ENCODE measurements at regions not wholly inside any gene's neighbourhood (a gene's known extent, or its start where the extent isn't known, plus 50 kb on each side); places are given as distances from the start of the nearest gene placed in this dataset.
"Not testable (repeated sequence)": the region's sequence is repeated elsewhere in the genome, so short reads cannot be mapped to it uniquely, and the experiment has no call there.

DNA sequence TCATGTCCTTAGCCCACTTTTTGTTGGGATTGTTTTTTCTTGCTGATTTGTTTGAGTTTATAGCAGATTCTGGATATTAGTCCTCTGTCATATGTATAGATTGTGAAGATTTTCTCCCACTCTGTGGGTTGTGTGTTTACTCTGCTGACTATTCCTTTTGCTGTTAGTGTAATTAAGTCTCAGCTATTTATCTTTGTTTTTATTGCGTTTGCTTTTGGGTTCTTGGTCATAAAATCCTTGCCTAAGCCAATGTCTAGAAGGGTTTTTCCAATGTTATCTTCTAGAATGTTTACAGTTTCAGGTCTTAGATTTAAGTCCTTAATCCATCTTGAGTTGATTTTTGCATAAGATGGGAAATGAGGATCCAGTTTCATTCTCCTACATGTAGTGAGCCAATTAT, 351.2 kb upstream of the PIK3R1 start:
- not testable (repeated sequence) for DNase-seq

DNA sequence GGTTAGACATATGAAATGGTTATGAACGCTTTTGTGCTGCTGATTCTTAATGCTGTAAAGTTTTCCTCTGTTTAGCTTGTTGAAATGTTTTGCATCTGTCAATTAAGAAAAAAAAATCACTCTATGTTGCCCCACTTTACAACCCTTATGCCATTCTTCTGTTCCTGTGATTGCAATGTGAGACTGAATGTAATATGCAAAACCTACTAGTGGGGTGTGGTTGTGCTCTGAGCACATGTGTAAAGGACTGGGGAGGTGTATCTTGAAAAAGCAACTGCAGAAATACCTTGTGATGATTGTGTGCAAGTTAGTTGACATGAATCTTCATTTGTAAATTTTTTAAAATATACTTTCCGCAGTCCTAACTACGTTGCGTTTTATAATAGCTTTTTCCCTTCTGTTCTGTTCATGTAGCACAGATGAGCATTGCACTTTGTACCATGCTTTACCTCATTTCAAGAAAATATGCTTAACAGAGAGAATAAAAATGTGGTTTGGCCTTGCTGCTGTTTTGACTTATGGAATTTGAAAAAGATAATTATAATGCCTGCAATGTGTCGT, 357.0 kb upstream of the PIK3R1 start:
- no peak for DNase-seq

DNA sequence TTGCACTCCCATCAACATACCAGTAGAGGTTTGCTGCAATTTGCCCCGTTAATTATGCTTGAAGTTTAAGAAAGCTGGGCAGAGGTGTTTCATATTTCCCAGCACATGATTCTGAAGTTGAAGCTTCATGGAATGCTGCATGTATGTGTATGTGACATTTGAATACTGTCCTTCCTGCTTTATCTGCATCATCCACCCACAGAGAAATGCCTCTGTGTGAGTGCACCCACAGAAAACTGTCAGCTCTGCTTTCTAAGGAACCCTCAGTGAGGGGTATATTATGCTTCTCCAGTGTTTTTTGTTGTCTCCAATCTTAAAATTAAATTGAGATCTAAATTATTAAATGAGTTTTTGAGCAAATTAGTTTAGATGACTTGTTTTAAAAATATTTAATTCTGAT, 358.1 kb upstream of the PIK3R1 start:
- DNase-seq: no peak

DNA sequence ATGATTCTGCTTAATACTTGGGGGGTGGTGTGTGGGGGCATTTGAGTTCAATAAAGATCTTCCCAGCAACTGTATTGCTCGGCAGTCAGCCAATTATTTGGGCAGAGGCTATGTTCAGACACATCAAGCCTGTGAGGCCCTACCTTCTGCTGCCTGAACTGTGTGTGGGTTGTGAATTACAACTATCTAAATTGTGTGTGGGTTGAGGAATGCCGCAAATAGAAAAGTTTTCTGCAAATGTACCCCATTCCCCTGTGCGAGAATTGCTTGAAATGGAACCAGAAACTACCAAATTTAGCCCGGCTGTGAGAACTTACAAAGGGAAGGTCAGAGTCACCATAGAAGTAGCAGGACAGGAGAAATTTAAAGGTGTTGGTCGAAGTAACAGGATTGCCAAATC, 360.0 kb upstream of the PIK3R1 start:
- DNase-seq: no peak

DNA sequence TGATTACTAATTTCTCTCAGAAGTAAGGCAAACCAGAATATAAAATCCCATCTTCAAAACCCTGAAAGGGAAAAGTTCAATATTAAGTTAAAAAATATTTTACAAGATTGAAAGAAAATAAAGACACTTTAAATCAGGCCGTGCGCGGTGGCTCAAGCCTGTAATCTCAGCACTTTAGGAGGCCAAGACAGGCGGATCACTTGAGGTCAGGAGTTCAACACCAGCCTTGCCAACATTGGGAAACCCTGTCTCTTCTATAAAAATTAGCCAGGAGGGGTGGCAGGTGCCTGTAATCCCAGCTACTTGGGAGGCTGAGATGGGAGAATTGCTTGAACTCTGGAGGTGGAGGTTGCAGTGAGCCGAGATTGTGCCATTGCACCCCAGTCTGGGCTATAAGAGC, 364.6 kb upstream of the PIK3R1 start:
- DNase-seq: not testable (repeated sequence)

DNA sequence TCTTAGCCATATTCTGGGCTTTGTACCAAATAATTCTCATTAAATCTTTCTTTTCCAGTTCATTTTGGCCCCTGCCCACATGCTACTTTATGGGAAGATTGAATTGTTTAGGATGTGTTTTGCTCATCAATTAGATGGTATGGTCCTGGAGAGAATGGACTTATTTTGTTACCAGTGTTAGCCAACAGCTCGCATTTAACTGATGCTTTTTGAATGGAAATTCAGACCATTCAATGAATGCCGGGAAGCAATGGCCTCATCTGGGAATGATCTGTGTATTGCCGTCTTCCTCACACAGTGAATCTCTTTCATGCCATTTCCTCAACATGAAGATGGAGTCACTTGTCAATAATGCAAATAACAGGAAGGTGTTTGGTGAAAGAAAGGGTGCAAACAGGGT, 370.6 kb upstream of the PIK3R1 start:
- no peak for DNase-seq

DNA sequence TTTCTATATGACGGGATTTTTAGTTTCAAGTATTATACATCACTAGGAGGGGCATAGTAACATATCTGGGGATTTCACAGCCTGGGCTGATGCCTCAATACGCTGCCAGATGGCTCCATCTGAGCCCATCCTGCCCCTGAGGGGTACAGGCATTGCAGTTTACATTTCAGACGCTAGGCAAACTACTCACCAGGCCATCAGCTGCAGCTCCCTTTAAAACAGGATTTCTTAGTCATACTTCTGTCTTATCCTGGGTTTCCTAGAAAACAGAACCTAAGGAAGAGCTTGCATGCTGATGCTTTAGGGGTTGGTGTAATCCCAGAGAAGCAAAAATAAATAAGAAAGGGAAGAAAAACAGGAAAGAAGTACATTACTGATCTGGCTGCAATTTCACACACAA, 372.8 kb upstream of the PIK3R1 start:
- no peak for DNase-seq

DNA sequence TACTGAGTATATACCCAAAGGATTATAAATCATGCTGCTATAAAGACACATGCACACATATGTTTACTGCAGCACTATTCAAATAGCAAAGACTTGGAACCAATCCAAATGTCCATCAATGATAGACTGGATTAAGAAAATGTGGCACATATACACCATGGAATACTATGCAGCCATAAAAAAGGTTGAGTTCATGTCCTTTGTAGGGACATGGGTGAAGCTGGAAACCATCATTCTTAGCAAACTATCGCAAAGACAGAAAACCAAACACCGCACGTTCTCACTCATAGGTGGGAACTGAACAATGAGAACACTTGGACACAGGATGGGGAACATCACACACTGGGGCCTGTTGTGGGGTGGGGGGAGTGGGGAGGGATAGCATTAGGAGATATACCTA, 378.3 kb upstream of the PIK3R1 start:
- DNase-seq: not testable (repeated sequence)

DNA sequence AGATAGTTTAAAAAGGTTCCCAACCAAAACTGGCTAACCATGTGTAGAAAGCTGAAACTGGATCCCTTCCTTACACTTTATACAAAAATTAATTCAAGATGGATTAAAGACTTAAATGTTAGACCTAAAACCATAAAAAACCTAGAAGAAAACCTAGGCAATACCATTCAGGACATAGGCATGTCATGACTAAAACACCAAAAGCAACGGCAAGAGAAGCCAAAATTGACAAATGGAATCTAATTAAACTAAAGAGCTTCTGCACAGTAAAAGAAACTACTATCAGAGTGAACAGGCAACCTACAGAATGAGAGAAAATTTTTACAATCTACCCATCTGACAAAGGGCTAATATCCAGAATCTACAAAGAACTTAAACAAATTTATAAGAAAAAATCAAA, 379.1 kb upstream of the PIK3R1 start:
- not testable (repeated sequence) for DNase-seq

DNA sequence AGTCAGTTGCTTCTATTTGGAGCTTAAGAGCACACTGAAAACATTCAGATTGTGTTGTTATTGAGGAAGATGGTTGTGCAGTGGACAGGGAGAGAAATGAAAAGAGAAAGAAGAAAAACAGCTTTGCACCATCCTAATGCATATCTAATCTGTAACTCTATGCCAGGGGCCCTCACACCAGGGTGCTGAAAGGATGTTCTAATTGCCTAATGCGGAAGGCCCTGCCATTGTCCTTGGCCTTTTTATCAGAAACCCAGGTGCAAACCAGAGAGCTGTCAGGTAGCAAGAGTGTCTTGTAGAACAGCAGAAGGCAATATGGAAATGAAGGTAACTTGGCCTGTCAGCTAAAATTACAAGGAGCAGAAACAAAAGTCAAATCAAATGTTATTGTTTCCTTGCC, 384.5 kb upstream of the PIK3R1 start:
- no peak for DNase-seq

DNA sequence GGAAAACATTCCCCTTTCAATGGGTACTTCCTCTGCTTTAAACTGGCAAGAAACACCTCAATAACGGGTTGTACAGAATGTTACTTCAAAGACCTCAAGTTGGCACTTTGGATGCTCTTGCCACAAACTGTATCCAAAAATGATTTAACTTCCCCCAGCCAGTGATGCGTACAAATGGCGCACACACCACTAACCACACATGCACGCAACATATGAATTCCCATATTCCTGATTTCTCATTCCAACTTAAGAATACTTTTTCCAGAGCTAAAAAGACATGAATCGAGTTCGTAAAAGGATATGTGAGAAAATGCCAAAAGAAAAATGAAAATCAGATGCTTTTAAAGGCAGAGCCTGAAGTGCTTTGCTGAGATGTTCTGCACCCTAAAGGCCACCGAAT, 388.0 kb upstream of the PIK3R1 start:
- no peak for DNase-seq

DNA sequence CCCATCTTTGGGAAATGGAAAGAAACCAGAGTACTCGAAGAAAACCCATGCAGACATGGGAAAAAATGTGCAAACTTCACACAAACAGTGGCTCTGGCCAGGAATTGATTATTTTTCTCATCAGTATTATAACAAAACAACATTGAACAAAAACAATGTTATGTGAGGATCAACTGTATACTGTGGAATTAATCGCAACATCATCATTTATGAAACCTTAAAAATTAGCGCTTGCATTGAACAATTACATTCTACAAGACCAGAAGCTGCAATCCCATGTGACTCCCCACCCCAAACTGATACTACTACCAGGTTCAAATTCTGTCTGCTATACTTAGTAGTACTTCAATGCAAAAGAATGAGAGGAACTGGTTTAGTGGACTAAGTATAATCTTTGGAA, 390.7 kb upstream of the PIK3R1 start:
- DNase-seq: no peak

DNA sequence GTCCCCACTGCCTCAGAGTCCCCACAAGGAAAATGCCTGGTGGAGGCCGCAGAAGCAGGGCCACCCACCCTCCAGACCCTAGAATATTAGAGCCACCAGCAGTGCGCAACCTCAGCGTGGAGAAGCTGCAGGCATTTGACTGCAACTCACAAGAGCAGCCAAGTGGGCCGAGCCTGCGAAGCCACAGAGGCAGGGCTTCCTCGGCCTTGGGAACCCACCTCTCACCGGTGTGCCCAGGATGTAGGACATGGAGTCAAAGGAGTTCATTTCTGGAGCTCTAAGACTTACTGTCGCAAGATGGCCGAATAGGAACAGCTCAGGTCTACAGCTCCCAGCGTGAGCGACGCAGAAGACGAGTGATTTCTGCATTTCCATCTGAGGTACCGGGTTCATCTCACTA, 397.9 kb upstream of the PIK3R1 start:
- no peak for DNase-seq

DNA sequence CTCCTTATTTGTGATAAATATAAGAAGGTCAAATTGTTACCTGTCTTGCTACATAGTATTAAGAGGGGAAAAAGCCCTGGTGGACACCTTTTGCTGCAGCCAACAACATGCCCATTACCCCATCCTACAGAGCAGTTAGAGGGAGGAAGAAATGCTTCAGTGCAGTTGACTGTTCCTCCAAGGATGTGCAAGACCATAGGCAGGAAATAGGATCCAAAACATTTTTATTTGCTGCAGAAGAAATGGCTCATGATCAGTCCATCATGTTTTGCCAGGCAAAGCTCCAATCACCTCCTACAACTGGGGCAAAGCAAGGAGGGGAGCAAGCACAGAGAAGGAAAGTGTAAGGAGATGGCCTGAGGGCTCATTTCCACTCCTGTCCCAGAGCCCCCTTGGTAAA, 399.1 kb upstream of the PIK3R1 start:
- DNase-seq: no peak

DNA sequence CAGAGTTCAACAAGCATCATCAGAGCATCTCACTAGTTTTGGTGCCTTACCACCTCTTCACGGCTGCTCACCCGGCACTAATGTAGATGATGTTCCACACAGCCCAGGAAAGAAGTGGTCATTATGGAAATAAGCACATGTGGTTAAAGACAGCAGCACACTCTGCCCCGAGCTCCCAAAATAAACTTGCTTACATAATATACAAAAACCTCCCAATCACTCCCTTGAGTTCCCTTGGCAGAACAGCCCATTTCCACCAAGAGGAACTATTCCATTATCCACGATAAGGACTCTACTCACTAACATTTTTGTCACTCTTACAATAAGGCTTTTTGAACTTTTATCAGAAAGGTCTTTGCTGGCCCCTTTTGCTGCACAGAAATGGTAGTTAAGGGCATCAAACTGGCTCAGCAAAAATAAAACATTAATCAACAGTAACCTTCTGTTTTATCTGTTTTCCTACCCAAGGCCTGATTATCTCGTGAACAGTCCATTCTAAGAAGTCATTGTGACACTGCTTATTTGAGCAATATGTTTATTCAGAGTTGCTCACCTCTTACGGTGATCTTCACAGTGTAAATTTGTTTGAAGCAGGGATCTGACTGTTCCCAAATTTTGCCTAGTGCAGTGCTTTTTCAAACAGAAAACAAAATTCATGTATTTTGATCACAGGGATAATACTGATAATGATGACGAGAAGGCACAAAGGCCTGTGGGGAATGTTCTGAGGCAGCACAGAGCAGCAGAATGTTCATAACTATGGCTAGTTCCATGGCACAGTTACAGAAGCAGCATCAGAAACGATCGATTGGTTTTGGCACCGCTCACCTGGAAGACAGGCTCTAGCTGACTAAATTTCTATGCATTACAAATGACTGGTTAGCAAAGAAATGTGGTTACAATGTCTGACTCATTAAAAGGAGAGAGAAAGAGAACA, 399.8 kb upstream of the PIK3R1 start:
- no peak for DNase-seq

DNA sequence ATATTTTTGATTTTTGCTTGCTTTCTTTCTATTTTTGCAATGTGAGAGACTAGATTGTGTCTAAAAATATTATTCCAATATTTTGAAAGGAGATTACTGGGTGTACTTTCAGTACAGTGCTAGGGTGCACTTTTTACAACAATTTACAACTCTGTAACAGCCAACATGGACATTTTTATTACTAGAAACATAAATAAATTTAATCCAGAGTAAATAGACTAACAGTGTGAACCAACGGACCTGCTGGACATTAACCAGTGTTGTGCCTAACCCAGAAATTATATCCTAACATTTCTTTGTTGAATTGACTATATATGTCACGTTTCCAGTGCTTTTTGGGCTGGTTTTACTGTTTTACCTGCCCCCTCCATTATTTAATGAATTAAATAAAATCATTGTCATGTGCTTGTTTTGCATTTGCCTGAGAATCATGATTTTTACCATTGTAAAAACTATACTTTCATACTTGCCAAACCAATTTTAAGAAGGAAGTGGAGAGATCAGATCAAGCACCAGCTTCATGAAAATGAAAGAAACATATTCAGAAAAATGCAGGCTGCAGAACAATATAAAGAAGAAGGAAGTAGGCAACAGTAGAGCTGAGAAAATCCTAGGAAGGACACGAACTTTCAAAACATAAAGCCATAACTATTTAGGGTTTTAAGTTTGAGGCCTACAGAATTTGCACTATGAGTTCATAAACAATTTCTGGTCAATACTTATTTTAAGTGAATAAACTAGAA, 400.8 kb upstream of the PIK3R1 start:
- DNase-seq: no peak

DNA sequence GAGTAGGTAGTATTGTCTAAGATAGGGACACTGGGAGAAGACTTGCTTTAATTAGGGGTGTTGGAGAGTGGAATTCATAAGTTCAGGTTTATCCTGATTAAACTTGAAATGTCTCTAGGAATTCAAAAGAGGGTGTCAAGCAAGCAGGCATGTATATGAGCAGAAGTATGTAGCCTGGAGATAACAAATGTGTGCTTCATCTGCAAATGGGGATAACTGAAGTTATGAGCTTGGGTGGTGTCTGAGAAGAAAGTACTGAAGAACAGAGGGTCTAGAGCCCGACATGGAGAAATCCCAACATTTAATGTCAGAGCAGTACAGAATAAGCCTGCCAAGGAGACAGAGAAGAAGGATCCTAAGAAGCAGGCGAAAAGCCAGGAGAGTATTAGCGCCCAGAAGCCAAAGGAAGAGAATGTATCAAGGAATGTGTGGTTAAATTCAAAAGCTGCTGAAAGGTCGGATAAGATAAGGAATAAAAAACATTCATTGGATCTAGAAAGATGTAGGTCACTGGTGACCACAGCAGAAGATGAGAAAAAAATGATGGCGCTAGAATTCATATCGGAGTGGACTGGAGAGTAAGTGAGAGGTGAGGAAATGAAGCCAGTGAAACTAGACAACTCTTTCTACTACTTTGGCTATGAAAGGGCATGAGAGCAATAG, 401.5 kb upstream of the PIK3R1 start:
- no peak for DNase-seq

DNA sequence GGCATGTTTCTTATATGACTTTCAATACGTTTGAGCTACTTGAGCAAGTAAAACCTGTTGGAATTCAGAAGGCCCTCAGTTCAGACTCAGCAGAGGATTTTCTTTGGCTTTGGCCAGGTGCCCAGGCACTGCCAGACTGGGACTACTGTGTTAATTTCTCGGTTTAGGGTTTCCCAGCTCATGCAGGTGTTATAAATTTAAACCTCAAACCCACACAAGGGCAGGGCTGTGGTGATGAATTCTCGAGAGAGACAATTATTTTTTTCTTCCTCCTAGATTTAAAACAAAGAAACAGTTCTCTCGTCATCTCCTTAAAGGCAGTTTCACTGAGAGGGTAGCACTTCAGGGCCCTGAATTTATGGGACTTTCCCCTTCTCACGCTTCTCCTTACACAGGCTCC, 406.0 kb upstream of the PIK3R1 start:
- no peak for DNase-seq

DNA sequence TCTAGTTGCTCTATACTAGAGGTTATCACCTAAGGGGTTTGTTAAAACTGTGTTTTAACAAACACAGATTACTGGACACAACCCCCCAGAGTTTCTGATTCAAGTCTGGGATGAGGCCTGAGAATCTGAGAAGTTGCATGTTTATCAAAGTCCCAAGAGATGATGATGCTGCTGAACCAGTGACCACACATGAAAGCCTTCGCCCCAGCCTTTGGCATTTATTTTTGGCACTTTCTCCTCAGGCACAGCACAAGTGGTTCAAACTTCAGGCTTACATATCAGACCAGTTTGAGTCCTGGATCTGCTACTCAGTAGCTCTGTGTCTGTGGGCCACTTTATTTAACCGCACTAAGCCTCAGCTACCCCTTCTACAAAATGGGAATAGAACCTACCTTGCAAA, 407.2 kb upstream of the PIK3R1 start:
- DNase-seq: no peak

DNA sequence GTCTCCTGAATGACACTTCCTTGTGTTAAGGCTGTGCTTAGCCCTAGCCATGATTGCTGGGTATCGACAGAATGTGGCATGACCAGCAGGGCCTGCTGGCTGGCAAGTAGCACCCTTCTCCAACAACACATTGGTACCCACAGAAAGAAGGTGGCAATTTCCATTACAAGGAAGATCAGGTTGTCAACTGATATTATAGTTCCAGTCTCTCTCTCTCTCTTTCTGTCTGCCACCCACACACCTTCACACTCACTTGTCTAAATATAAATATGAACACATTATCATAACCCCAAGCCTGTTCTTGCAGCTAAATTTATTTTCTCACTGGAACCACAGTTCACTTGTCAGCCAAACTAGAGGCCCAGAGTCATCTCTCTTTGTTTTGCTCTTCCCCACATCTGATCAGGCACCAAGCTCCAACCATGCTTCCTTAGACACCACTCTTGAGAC, 408.1 kb upstream of the PIK3R1 start:
- DNase-seq: no peak

DNA sequence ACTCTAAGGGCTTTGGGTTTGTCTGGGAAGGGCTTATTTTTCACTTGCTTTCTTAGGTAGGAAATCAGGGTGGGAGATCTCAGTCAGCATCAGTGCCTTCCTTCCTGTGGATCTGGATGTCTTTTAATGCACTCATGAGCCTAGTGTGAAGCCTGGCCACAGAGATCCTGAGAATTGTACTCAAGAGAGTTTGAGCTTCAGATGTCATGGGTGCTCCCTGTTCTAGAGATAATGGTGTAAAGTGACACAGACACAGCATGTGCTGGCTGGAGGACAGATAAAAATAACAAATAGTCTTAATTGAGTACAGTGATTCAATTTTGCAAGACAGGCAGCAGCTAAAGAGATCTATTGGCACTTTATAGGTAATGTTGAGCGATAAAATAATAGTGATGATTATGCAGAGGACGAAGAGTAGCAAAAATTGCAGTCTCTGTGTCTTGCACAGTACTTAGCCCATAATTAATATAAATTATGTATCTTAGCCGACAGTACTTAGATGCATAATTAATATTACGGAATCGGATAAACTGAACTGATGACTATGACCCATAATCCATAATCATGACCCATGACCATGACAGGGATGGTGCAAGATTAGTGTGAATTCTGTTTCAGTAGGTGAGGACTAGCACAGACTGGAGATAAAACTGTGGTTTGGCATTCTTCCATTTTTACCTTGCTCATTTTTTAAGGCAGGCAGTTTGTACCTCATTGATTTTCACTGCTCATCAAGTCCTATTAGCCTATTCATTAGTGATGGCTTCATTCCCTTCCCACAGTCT, 408.7 kb upstream of the PIK3R1 start:
- no peak for DNase-seq

DNA sequence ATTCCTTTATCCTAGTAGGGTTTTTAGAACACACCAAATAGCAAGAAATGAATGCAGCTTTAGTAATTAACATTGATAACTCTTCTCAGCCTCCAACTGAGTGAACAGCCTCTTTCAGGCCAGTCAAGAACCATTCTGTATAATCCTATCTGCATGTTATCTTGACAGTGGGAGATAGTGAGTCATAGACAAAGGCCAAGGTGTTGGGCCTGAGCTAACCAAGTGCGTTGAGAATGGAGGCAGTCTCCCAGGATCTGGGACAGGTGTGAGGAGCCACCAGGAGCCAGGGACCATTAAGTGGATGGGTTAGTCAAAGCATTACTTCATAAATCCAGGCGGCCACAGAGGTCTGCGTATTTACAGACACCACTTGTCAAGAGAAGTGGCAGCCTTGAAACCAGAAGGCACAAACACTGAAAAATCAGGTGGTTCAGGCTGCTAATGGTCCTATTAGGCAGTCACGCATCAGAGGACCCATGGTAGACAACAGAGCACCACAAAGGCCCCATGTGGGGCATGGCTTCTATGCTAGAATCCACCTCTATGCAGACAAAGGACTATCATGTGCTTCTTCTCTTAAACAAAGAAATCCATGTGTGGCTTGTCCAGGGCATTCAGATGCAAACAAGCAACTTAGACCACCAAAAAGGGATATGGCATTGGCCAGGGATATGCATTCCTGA, 409.7 kb upstream of the PIK3R1 start:
- DNase-seq: peak; percentile 53
